IMR-90 (cell line): ENCODE measurements at regions not wholly inside any gene's neighbourhood (a gene's known extent, or its start where the extent isn't known, plus 50 kb on each side); places are given as distances from the start of the nearest gene placed in this dataset.

Experiments
- ATAC-seq: fragments of 200-7000 bp; cut with Tn5 transposase; 2 replicates; pipeline ENCODE4 v1.9.1; 2020; ENCODE audit warnings: low read depth, mild to moderate bottlenecking, moderate library complexity
- BruUV-seq: library from RNA; stranded (reverse); fragments of 400-500 nt; replicated peaks from 2 replicates; lab custom pipeline; 2021; lab: Mats Ljungman, UMichigan
- CTCF ChIA-PET: fragments of 300-600 bp; formaldehyde crosslinking; extraction: SDS; loops from one replicate; lab custom pipeline; 2021; ENCODE audit warnings: antibody characterized with exemption; lab: Yijun Ruan, JAX
- POLR2A ChIA-PET: fragments of 300-600 bp; sonication (Branson Sonifier 250); formaldehyde crosslinking; loops from one replicate; lab custom pipeline; 2022; ENCODE audit warnings: antibody characterized with exemption; ENCODE audit not compliant: unreplicated experiment; lab: Charles Lee
- DNase-seq: peaks from one replicate; pipeline ENCODE4 v3.0.0; 2013
- H2AFZ ChIP-seq: replicated peaks from 2 replicates; pipeline ENCODE3; 2013; ENCODE audit warnings: low read length, mild to moderate bottlenecking; ENCODE audit not compliant: poor library complexity
- H2AK5ac ChIP-seq: 2 replicates; pipeline ENCODE4 v1.6.1; 2013; ENCODE audit warnings: low read depth, low read length, inconsistent platforms
- H2AK9ac ChIP-seq: replicated peaks from 2 replicates; pipeline ENCODE3; 2013; ENCODE audit warnings: mild to moderate bottlenecking, low read depth, low read length, moderate library complexity; ENCODE audit not compliant: poor library complexity
- H2BK120ac ChIP-seq: 2 replicates; pipeline ENCODE4 v1.6.1; 2013; ENCODE audit warnings: low read depth, low read length, inconsistent platforms
- H2BK15ac ChIP-seq: 3 replicates; pipeline ENCODE4 v1.6.1; 2013; ENCODE audit warnings: low read depth, low read length, inconsistent platforms
- H2BK20ac ChIP-seq: 2 replicates; pipeline ENCODE4 v1.6.1; 2013; ENCODE audit warnings: low read depth, mild to moderate bottlenecking, inconsistent platforms, low read length, moderate library complexity
- H2BK5ac ChIP-seq: 2 replicates; pipeline ENCODE4 v1.6.1; 2013; ENCODE audit warnings: mild to moderate bottlenecking, low read depth, low read length, inconsistent platforms; ENCODE audit not compliant: poor library complexity, severe bottlenecking
- H3K14ac ChIP-seq: replicated peaks from 2 replicates; pipeline ENCODE4 v1.6.1; 2013; ENCODE audit warnings: low read depth, low read length, inconsistent platforms
- H3K18ac ChIP-seq: 2 replicates; pipeline ENCODE4 v1.6.1; 2013; ENCODE audit warnings: low read depth, low read length, control low read depth
- H3K23ac ChIP-seq: 2 replicates; pipeline ENCODE4 v1.6.1; 2013; ENCODE audit warnings: low read depth, low read length, inconsistent platforms
- H3K27ac ChIP-seq: 2 replicates; pipeline ENCODE4 v1.5.1; 2013; ENCODE audit warnings: mild to moderate bottlenecking, control low read depth, low read length; ENCODE audit not compliant: insufficient read depth
- H3K27me3 ChIP-seq: 2 replicates; pipeline ENCODE4 v1.6.1; 2013; ENCODE audit warnings: low read length; ENCODE audit not compliant: control insufficient read depth, insufficient read depth
- H3K36me3 ChIP-seq: 2 replicates; pipeline ENCODE4 v1.6.1; 2013; ENCODE audit warnings: low read length, mixed read lengths; ENCODE audit not compliant: control insufficient read depth, insufficient read depth
- H3K4ac ChIP-seq: 2 replicates; pipeline ENCODE4 v1.6.1; 2013; ENCODE audit warnings: low read depth, low read length, inconsistent platforms
- H3K4me1 ChIP-seq: 2 replicates; pipeline ENCODE4 v1.6.1; 2013; ENCODE audit warnings: low read length, mixed read lengths; ENCODE audit not compliant: control insufficient read depth, insufficient read depth
- H3K4me2 ChIP-seq: 2 replicates; pipeline ENCODE4 v1.6.1; 2013; ENCODE audit warnings: low read depth, mild to moderate bottlenecking, control low read depth, low read length, moderate library complexity
- H3K4me3 ChIP-seq: 2 replicates; pipeline ENCODE4 v1.5.1; 2013; ENCODE audit warnings: low read depth, mild to moderate bottlenecking, control low read depth, low read length, moderate library complexity; ENCODE audit not compliant: insufficient read depth
- H3K56ac ChIP-seq: 2 replicates; pipeline ENCODE4 v1.6.1; 2013; ENCODE audit warnings: low read length, inconsistent platforms; ENCODE audit not compliant: insufficient read depth; ENCODE audit errors: extremely low read depth
- H3K79me1 ChIP-seq, 2 experiments: 2 replicates each; pipeline ENCODE4 v1.6.1; 2013; ENCODE audit warnings: low read length in 2 of 2, inconsistent platforms in 1 of 2, low read depth in 1 of 2
- H3K9ac ChIP-seq: 2 replicates; pipeline ENCODE4 v1.6.1; 2013; ENCODE audit warnings: low read depth, low read length, control low read depth
- H3K9me1 ChIP-seq: 2 replicates; pipeline ENCODE4 v1.6.1; 2013; ENCODE audit warnings: low read length, inconsistent platforms; ENCODE audit not compliant: insufficient read depth
- H3K9me3 ChIP-seq: 2 replicates; pipeline ENCODE4 v1.6.1; 2013; ENCODE audit warnings: low read length; ENCODE audit not compliant: control insufficient read depth, insufficient read depth
- H4K20me1 ChIP-seq: 2 replicates; pipeline ENCODE4 v1.6.1; 2013; ENCODE audit warnings: low read length, inconsistent platforms; ENCODE audit not compliant: insufficient read depth
- H4K5ac ChIP-seq: 2 replicates; pipeline ENCODE4 v1.6.1; 2013; ENCODE audit warnings: mild to moderate bottlenecking, low read depth, low read length, control low read depth
- H4K8ac ChIP-seq, 2 experiments: 2 replicates each; pipeline ENCODE4 v1.6.1; 2013; ENCODE audit warnings: low read depth in 2 of 2, low read length in 2 of 2, control low read depth in 1 of 2, inconsistent platforms in 1 of 2
- H4K91ac ChIP-seq: 2 replicates; pipeline ENCODE4 v1.6.1; 2013; ENCODE audit warnings: low read depth, low read length, inconsistent platforms; ENCODE audit not compliant: insufficient read depth
- CEBPB ChIP-seq: IDR thresholded peaks from 2 replicates; pipeline ENCODE4 v1.6.1; 2012; ENCODE audit warnings: low read depth, low read length, improper control_type of control experiment
- CTCF ChIP-seq: conservative IDR thresholded peaks from 2 replicates; pipeline ENCODE4 v1.5.1; 2012; ENCODE audit warnings: mild to moderate bottlenecking, low read depth, low read length, improper control_type of control experiment
- FOS ChIP-seq: fragments of 150-350 bp; IDR thresholded peaks from 2 replicates; pipeline ENCODE4 v1.6.1; 2016; ENCODE audit warnings: low read depth, low read length
- MAFK ChIP-seq: IDR thresholded peaks from 2 replicates; pipeline ENCODE4 v1.6.1; 2012; ENCODE audit warnings: low read depth, low read length, improper control_type of control experiment
- MAZ ChIP-seq: IDR thresholded peaks from 2 replicates; pipeline ENCODE4 v1.6.1; 2012; ENCODE audit warnings: low read depth, mild to moderate bottlenecking, low read length, improper control_type of control experiment, moderate library complexity, borderline replicate concordance
- MXI1 ChIP-seq: IDR thresholded peaks from 2 replicates; pipeline ENCODE4 v1.6.1; 2012; ENCODE audit warnings: low read depth, mild to moderate bottlenecking, low read length, moderate library complexity, borderline replicate concordance
- NFE2L2 ChIP-seq: fragments of 150-350 bp; IDR thresholded peaks from 2 replicates; pipeline ENCODE4 v1.6.1; 2016; ENCODE audit warnings: low read depth, mild to moderate bottlenecking, low read length
- POLR2A ChIP-seq: IDR thresholded peaks from 2 replicates; pipeline ENCODE4 v1.6.1; 2012; ENCODE audit warnings: mild to moderate bottlenecking, low read depth, low read length
- RAD21 ChIP-seq: IDR thresholded peaks from 2 replicates; pipeline ENCODE4 v1.6.1; 2012; ENCODE audit warnings: low read length, improper control_type of control experiment
- RCOR1 ChIP-seq: IDR thresholded peaks from 2 replicates; pipeline ENCODE4 v1.6.1; 2012; ENCODE audit warnings: mild to moderate bottlenecking, low read length, improper control_type of control experiment; ENCODE audit not compliant: insufficient replicate concordance
- RFX5 ChIP-seq: IDR thresholded peaks from 2 replicates; pipeline ENCODE4 v1.8.0; 2012; ENCODE audit warnings: low read depth, mild to moderate bottlenecking, low read length, moderate library complexity
- SMC3 ChIP-seq: fragments of 150-350 bp; IDR thresholded peaks from 2 replicates; pipeline ENCODE4 v1.6.1; 2016; ENCODE audit warnings: low read depth, mild to moderate bottlenecking, antibody characterized with exemption, low read length, moderate library complexity
- USF2 ChIP-seq: fragments of 150-350 bp; IDR thresholded peaks from 2 replicates; pipeline ENCODE4 v1.6.1; 2017; ENCODE audit warnings: mild to moderate bottlenecking, antibody characterized with exemption, low read length, low read depth
- WGBS, 2 experiments: methylation state at CpG; one replicate each; pipeline versions ENCODE4 v1.1.5 to v1.1.7; 2013; ENCODE audit warnings: missing lambda C conversion rate in 2 of 2; ENCODE audit not compliant: insufficient read length in 1 of 2; ENCODE audit errors: extremely low coverage in 2 of 2; 5-methylcytosine and 5-hydroxymethylcytosine counted together
- dilution Hi-C: fragments of 300-500 bp; cut with HindIII; formaldehyde crosslinking; loops from one replicate; pipeline ENCODE4 v1.14.3; 2018; ENCODE audit warnings: low sequenced_read_pairs; ENCODE audit not compliant: unreplicated experiment
- in situ Hi-C: fragments of 300-500 bp; cut with MboI; formaldehyde crosslinking; loops from 3 replicates; pipeline ENCODE4 v1.14.3; 2019; ENCODE audit warnings: low sequenced_read_pairs, inconsistent platforms, mixed read lengths
- intact Hi-C: fragments of 100-400 bp; cut with micrococcal nuclease; formaldehyde crosslinking; loops from 2 replicates; pipeline ENCODE4 v1.10.0; 2022

GRCh38 chr11:83401506-83402225, 115.5 kb upstream of the CCDC90B start:
- no peak for ATAC-seq
- WGBS, 2 experiments: 13% methylated on average over 1 of the region's 1 CpG; no CpG with 5 or more reads in 1 of the 2 experiments

More at GRCh38 chr11:83401506-83402225, 115.5 kb upstream of the CCDC90B start:
- no peak overlapping the region for H3K18ac ChIP-seq
- H3K79me1 ChIP-seq: no peaks in the 10 kb centered on the region
- no peak overlapping the region for H3K4me2 ChIP-seq
- no peaks in the 10 kb centered on the region for H3K36me3 ChIP-seq
- H3K14ac ChIP-seq: no peak overlapping the region
- BruUV-seq: no TSS peak
- no peak overlapping the region for H4K8ac ChIP-seq
- H3K27me3 ChIP-seq: no peaks in the 10 kb centered on the region
- H2AFZ ChIP-seq: no peak overlapping the region
- H3K56ac ChIP-seq: no peak overlapping the region
- no peak overlapping the region for H4K91ac ChIP-seq
- H2AK9ac ChIP-seq: no peak overlapping the region
- H3K27ac ChIP-seq: no peak overlapping the region
- H3K4ac ChIP-seq: no peak overlapping the region
- no peak overlapping the region for H3K4me3 ChIP-seq
- dilution Hi-C loops (no loop called here), intact Hi-C loops (no loop called here), in situ Hi-C loops (no loop called here)
- no peak overlapping the region for H2BK15ac ChIP-seq
- H3K9ac ChIP-seq: no peak overlapping the region
- no peaks in the 10 kb centered on the region for H4K20me1 ChIP-seq
- H2BK20ac ChIP-seq: no peak overlapping the region
- DNase-seq: no peak
- H3K23ac ChIP-seq: no peak overlapping the region
- no peak overlapping the region for H2BK5ac ChIP-seq
- ChIA-PET POLR2A (no interaction called here), CTCF (no interaction called here)
- H3K9me1 ChIP-seq: no peaks in the 10 kb centered on the region
- no peak overlapping the region for H2AK5ac ChIP-seq
- TF ChIP-seq CEBPB: no peak
- TF ChIP-seq RFX5: no peak
- no peak for TF ChIP-seq RCOR1
- TF ChIP-seq SMC3: no peak
- TF ChIP-seq CTCF: no peak
- TF ChIP-seq USF2: no peak
- TF ChIP-seq MXI1: no peak
- no peak for TF ChIP-seq RAD21
- TF ChIP-seq POLR2A: no peak
- TF ChIP-seq MAZ: no peak
- no peak for TF ChIP-seq NFE2L2
- no peak for TF ChIP-seq FOS
- no peak for TF ChIP-seq MAFK
- no peaks in the 10 kb centered on the region for H3K4me1 ChIP-seq
- no peaks in the 10 kb centered on the region for H3K9me3 ChIP-seq
- H2BK120ac ChIP-seq: no peak overlapping the region
- H4K5ac ChIP-seq: no peak overlapping the region
